ENCODE measurements at regions not wholly inside any gene's neighbourhood (a gene's known extent, or its start where the extent isn't known, plus 50 kb on each side); places are given as distances from the start of the nearest gene placed in this dataset.

- no peak for DNase-seq (ENCODE audit: low read depth)
- ChIA-PET POLR2A (no interaction called here), CTCF (no interaction called here)
- Histone ChIP-seq H3K4me3 (ENCODE audit: low read depth, low read length) (no peak overlapping the region), H3K27me3 (ENCODE audit: control insufficient read depth, insufficient read depth, low read length) (no peaks in the 10 kb centered on the region), H3K36me3 (ENCODE audit: control insufficient read depth, insufficient read depth, low read length) (no peaks in the 10 kb centered on the region)
- TF ChIP-seq, protein P1, sequence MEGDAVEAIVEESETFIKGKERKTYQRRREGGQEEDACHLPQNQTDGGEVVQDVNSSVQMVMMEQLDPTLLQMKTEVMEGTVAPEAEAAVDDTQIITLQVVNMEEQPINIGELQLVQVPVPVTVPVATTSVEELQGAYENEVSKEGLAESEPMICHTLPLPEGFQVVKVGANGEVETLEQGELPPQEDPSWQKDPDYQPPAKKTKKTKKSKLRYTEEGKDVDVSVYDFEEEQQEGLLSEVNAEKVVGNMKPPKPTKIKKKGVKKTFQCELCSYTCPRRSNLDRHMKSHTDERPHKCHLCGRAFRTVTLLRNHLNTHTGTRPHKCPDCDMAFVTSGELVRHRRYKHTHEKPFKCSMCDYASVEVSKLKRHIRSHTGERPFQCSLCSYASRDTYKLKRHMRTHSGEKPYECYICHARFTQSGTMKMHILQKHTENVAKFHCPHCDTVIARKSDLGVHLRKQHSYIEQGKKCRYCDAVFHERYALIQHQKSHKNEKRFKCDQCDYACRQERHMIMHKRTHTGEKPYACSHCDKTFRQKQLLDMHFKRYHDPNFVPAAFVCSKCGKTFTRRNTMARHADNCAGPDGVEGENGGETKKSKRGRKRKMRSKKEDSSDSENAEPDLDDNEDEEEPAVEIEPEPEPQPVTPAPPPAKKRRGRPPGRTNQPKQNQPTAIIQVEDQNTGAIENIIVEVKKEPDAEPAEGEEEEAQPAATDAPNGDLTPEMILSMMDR (IDR thresholded peaks at IDR 0.05; ENCODE audit: insufficient read depth, low read depth, low read length): no peak
Observed at GRCh38 chr5:2193542-2194235, 311.0 kb upstream of the IRX4 start.

DNA sequence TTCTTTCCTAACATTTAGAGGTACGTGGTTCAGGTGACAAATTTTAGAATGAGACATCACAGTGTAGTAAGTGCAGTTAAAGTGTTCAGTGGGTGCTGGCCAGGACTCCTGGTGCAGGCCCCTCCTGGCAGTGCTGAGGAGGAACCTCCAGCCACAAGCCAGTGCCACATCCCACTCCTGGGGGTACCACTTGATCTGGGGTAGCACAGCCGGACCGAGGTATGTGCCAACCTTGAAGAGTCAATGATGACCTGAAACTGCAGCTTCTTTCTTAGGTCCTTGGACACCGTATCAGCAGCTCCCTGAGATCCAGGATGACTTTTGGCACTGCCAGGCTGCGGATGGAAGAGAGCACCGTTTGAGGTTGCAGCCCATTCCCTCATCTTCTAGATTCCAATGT lies 310.4 kb upstream of the IRX4 start:
- ChIA-PET POLR2A (no interaction called here), CTCF (no interaction called here)
- no peak for DNase-seq (ENCODE audit: low read depth)
- H3K27me3 ChIP-seq (ENCODE audit: control insufficient read depth, insufficient read depth, low read length): no peaks in the 10 kb centered on the region
- TF ChIP-seq, protein P1 (IDR thresholded peaks at IDR 0.05; ENCODE audit: insufficient read depth, low read depth, low read length): no peak
- H3K36me3 ChIP-seq (ENCODE audit: control insufficient read depth, insufficient read depth, low read length): no peaks in the 10 kb centered on the region
- H3K4me3 ChIP-seq (ENCODE audit: low read depth, low read length): no peak overlapping the region

- Histone ChIP-seq H3K36me3 (ENCODE audit: control insufficient read depth, insufficient read depth, low read length) (no peaks in the 10 kb centered on the region), H3K27me3 (ENCODE audit: control insufficient read depth, insufficient read depth, low read length) (no peaks in the 10 kb centered on the region), H3K4me3 (ENCODE audit: low read depth, low read length) (no peak overlapping the region)
- POLR2A ChIA-PET: no interaction called here
- CTCF ChIA-PET: no interaction called here
- DNase-seq (ENCODE audit: low read depth): no peak
- TF ChIP-seq, protein P1 (IDR thresholded peaks at IDR 0.05; ENCODE audit: insufficient read depth, low read depth, low read length): no peak
Observed at GRCh38 chr5:2192496-2192895, 309.8 kb upstream of the IRX4 start.

- TF ChIP-seq, protein P1 (IDR thresholded peaks at IDR 0.05; ENCODE audit: insufficient read depth, low read depth, low read length): no peak
- Histone ChIP-seq H3K36me3 (ENCODE audit: control insufficient read depth, insufficient read depth, low read length) (no peaks in the 10 kb centered on the region), H3K4me3 (ENCODE audit: low read depth, low read length) (no peak overlapping the region), H3K27me3 (ENCODE audit: control insufficient read depth, insufficient read depth, low read length) (no peaks in the 10 kb centered on the region)
- ChIA-PET CTCF (no interaction called here), POLR2A (no interaction called here)
- DNase-seq (ENCODE audit: low read depth): no peak
Observed at GRCh38 chr5:2191972-2192371, 309.2 kb upstream of the IRX4 start.

DNA sequence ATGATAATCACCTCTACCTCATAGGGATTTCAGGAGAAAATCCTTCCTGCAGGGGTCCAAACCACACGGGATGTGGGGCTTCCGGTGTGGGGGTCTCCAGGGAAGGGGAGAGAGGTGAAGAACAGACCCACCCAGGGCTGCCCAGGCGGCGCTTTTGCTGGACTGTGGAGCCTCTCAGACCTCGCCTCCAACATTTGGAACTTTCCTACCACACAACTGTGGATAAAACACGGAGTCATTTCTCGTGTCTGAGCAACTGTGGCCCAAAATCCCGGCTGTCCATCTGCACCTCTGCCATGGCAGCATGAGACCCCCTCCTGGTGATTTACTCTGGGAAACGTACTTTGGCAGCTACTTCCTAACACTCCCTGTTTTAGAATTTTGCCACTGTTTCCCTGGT lies 307.8 kb upstream of the IRX4 start:
- no peak for DNase-seq (ENCODE audit: low read depth)
- Histone ChIP-seq H3K27me3 (ENCODE audit: control insufficient read depth, insufficient read depth, low read length) (no peaks in the 10 kb centered on the region), H3K36me3 (ENCODE audit: control insufficient read depth, insufficient read depth, low read length) (no peaks in the 10 kb centered on the region), H3K4me3 (ENCODE audit: low read depth, low read length) (no peak overlapping the region)
- TF ChIP-seq, protein P1 (IDR thresholded peaks at IDR 0.05; ENCODE audit: insufficient read depth, low read depth, low read length): no peak
- POLR2A ChIA-PET: no interaction called here
- CTCF ChIA-PET: no interaction called here

Data from BJ (cell line).